ENCODE measurements at regions not wholly inside any gene's neighbourhood (a gene's known extent, or its start where the extent isn't known, plus 50 kb on each side); places are given as distances from the start of the nearest gene placed in this dataset.

GRCh38 chr6:11659757-11660156 is 118.8 kb downstream of the ADTRP start:
- WGBS, 2 donors: 69 to 83% methylated on average over 2 of the region's 2 CpGs
- H3K4me3 ChIP-seq: no peak overlapping the region
- H3K9me3 ChIP-seq: peaks cover 0 to 6% (median 0%) of the 10 kb centered on the region in 11 donors
- ATAC-seq: no peak
- intact Hi-C loops (cut with DNase I): loop anchor here in 9 of 10 donors (5.0 to 10.0 kb wide), 13 partner anchors 72 to 1233 kb away; partner anchors contain the start of genes EDN1 (in 2 of the 9) and HIVEP1 (in 1 of the 9)
- DNase-seq: no peak
- peaks cover 0 to 19% (median 14%) of the 10 kb centered on the region in 9 donors for H3K4me1 ChIP-seq
- H3K36me3 ChIP-seq: no peaks in the 10 kb centered on the region
- no peaks in the 10 kb centered on the region for H3K27me3 ChIP-seq
- H3K27ac ChIP-seq: no peak overlapping the region
- no peak for TF ChIP-seq CTCF (IDR thresholded peaks at IDR 0.05)

- intact Hi-C loops (cut with DNase I): no loop called here
- no peak overlapping the region for H3K27ac ChIP-seq
- H3K27me3 ChIP-seq: no peaks in the 10 kb centered on the region
- no peak for DNase-seq
- H3K36me3 ChIP-seq: no peaks in the 10 kb centered on the region
- no peak for ATAC-seq
- H3K4me3 ChIP-seq: no peak overlapping the region
- WGBS, 2 donors: 92 to 93% methylated on average over 1 of the region's 1 CpG
- no peaks in the 10 kb centered on the region for H3K4me1 ChIP-seq
- H3K9me3 ChIP-seq: peaks cover 0 to 6% (median 0%) of the 10 kb centered on the region in 11 donors
- no peak for TF ChIP-seq CTCF (IDR thresholded peaks at IDR 0.05)
Observed at GRCh38 chr6:11662323-11662722, 116.3 kb downstream of the ADTRP start.

GRCh38 chr6:11663519-11663918 is 115.1 kb downstream of the ADTRP start:
- Histone ChIP-seq H3K27ac (no peak overlapping the region), H3K27me3 (no peaks in the 10 kb centered on the region), H3K4me3 (no peak overlapping the region), H3K4me1 (no peaks in the 10 kb centered on the region), H3K9me3 (peaks cover 0 to 6% (median 0%) of the 10 kb centered on the region in 11 donors), H3K36me3 (no peaks in the 10 kb centered on the region)
- no peak for ATAC-seq
- intact Hi-C loops (cut with DNase I): no loop called here
- no peak for DNase-seq
- 85 to 86% methylated on average over 2 of the region's 2 CpGs for WGBS, 2 donors
- TF ChIP-seq CTCF (IDR thresholded peaks at IDR 0.05): no peak
